Cardiac muscle cell (in vitro differentiated cells and primary cell): ENCODE measurements at regions not wholly inside any gene's neighbourhood (a gene's known extent, or its start where the extent isn't known, plus 50 kb on each side); places are given as distances from the start of the nearest gene placed in this dataset.
A peak's percentile ranks its signal among the peaks of the same experiment; 100 is the strongest.

Experiments
- DNase-seq, 2 donors: peaks; one replicate each; pipeline versions ENCODE4 v3.0.0 to v3.0.0-alpha.2; 2010 to 2017; ENCODE audit warnings: low read depth in 1 of 2, low spot score in 1 of 2
- H3K27ac ChIP-seq: fragments of 200-600 bp; sonication (generic); 2 replicates; pipeline ENCODE4 v1.5.1; 2016
- H3K27me3 ChIP-seq: fragments of 200-600 bp; sonication (generic); 2 replicates; pipeline ENCODE4 v1.6.0; 2016; ENCODE audit warnings: control low read depth
- H3K36me3 ChIP-seq: fragments of 200-600 bp; sonication (generic); 2 replicates; pipeline ENCODE4 v1.5.1; 2016; ENCODE audit warnings: control low read depth
- H3K4me1 ChIP-seq: fragments of 200-600 bp; sonication (generic); 2 replicates; pipeline ENCODE4 v1.8.1; 2017; ENCODE audit warnings: low read depth, mild to moderate bottlenecking, mixed run types
- H3K4me3 ChIP-seq: fragments of 200-600 bp; sonication (generic); 2 replicates; pipeline ENCODE4 v1.5.1; 2016; ENCODE audit warnings: mild to moderate bottlenecking
- H3K9me3 ChIP-seq: fragments of 200-600 bp; sonication (generic); 2 replicates; pipeline ENCODE4 v1.5.1; 2017; ENCODE audit warnings: low read depth, mild to moderate bottlenecking, control low read depth
- TF ChIP-seq, protein P1 (sequence below): IDR thresholded peaks from 2 replicates; pipeline ENCODE4 v1.5.1; 2012; ENCODE audit warnings: low read depth, mild to moderate bottlenecking, low read length

- H3K4me3 ChIP-seq, result no peak overlapping the region
These were observed 163.0 kb downstream of the SCG2 start for GRCh38 chr2:223439184-223439583.

DNA sequence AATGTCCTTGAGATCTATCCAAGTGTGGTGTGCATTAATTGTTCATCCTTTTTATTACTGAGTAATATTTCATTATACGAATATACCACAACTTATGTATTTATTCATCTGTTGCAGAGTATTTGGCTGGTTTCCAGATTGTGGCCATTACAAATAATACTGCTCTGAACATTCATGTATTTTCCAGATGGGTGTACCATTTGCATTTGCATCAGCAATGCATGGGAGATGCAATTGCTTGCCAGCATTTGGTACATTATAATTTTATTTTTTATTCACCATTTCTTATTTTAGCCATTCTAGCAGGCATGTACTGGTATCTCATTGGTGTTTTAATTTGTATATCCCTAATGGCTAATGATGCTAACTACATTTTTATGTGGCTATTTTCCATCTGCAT lies 162.4 kb downstream of the SCG2 start:
- Histone ChIP-seq H3K4me3 (no peak overlapping the region), H3K27me3 (no peaks in the 10 kb centered on the region), H3K4me1 (no peaks in the 10 kb centered on the region), H3K27ac (no peak overlapping the region), H3K36me3 (no peaks in the 10 kb centered on the region), H3K9me3 (no peaks in the 10 kb centered on the region)
- TF ChIP-seq, protein P1, sequence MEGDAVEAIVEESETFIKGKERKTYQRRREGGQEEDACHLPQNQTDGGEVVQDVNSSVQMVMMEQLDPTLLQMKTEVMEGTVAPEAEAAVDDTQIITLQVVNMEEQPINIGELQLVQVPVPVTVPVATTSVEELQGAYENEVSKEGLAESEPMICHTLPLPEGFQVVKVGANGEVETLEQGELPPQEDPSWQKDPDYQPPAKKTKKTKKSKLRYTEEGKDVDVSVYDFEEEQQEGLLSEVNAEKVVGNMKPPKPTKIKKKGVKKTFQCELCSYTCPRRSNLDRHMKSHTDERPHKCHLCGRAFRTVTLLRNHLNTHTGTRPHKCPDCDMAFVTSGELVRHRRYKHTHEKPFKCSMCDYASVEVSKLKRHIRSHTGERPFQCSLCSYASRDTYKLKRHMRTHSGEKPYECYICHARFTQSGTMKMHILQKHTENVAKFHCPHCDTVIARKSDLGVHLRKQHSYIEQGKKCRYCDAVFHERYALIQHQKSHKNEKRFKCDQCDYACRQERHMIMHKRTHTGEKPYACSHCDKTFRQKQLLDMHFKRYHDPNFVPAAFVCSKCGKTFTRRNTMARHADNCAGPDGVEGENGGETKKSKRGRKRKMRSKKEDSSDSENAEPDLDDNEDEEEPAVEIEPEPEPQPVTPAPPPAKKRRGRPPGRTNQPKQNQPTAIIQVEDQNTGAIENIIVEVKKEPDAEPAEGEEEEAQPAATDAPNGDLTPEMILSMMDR, result no peak
- no peak for DNase-seq

More at GRCh38 chr2:223439184-223439583, 163.0 kb downstream of the SCG2 start:
- Histone ChIP-seq H3K9me3 (no peaks in the 10 kb centered on the region), H3K27ac (no peak overlapping the region), H3K4me1 (no peaks in the 10 kb centered on the region), H3K27me3 (no peaks in the 10 kb centered on the region), H3K36me3 (no peaks in the 10 kb centered on the region)
- no peak for DNase-seq
- TF ChIP-seq, protein P1, result no peak

DNA sequence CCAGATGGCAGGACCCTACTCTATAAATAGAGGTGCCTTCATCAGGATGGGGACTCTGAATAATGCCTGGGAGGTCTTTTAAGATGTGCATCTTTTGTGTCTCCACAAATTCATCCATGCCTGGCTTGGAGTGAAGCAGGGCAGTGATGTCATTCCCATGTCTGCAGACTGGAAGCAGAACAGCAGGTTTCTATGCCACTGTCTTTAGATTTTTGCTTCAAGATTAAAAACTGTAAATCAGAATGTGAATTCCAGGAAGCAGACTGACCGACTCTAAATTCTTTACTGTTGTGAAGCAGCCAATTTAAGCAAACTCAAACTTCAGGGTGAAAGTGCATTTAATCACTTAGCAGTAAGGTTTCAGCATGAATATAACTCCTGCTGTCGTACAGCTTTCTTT lies 159.3 kb downstream of the SCG2 start:
- H3K9me3 ChIP-seq, result no peaks in the 10 kb centered on the region
- H3K27ac ChIP-seq, result no peak overlapping the region
- peak in 1 of 2 donors; percentile 47 for DNase-seq
- TF ChIP-seq, protein P1, result no peak
- H3K36me3 ChIP-seq, result no peaks in the 10 kb centered on the region
- H3K4me3 ChIP-seq, result no peak overlapping the region
- no peaks in the 10 kb centered on the region for H3K27me3 ChIP-seq
- no peaks in the 10 kb centered on the region for H3K4me1 ChIP-seq

- Histone ChIP-seq H3K36me3 (no peaks in the 10 kb centered on the region), H3K4me1 (no peaks in the 10 kb centered on the region), H3K27ac (no peak overlapping the region), H3K9me3 (no peaks in the 10 kb centered on the region), H3K27me3 (no peaks in the 10 kb centered on the region), H3K4me3 (no peak overlapping the region)
- TF ChIP-seq, protein P1, result no peak
- no peak for DNase-seq
These were observed 151.9 kb downstream of the SCG2 start for GRCh38 chr2:223450246-223450645.

GRCh38 chr2:223457301-223457700 lies 144.9 kb downstream of the SCG2 start:
- Histone ChIP-seq H3K36me3 (no peaks in the 10 kb centered on the region), H3K4me1 (no peaks in the 10 kb centered on the region), H3K4me3 (no peak overlapping the region), H3K9me3 (no peaks in the 10 kb centered on the region), H3K27ac (no peak overlapping the region), H3K27me3 (no peaks in the 10 kb centered on the region)
- no peak for DNase-seq
- TF ChIP-seq, protein P1, result no peak

GRCh38 chr2:223459328-223459939 lies 142.7 kb downstream of the SCG2 start:
- peak; percentile 42 to 60 for DNase-seq

More at GRCh38 chr2:223459328-223459939, 142.7 kb downstream of the SCG2 start:
- Histone ChIP-seq H3K27me3 (no peaks in the 10 kb centered on the region), H3K9me3 (no peaks in the 10 kb centered on the region), H3K4me3 (no peak overlapping the region), H3K4me1 (no peaks in the 10 kb centered on the region), H3K36me3 (no peaks in the 10 kb centered on the region), H3K27ac (no peak overlapping the region)
- TF ChIP-seq, protein P1, result no peak
